Nephron (organoid): ENCODE measurements at regions not wholly inside any gene's neighbourhood (a gene's known extent, or its start where the extent isn't known, plus 50 kb on each side); places are given as distances from the start of the nearest gene placed in this dataset.
A peak's percentile ranks its signal among the peaks of the same experiment; 100 is the strongest.

ENCODE experiments used
- H3K27ac Mint-ChIP-seq, 3 experiments: 2 replicates each; pipeline ENCODE4 v1.8.0; 2020; ENCODE audit warnings: mixed read lengths in 3 of 3, mild to moderate bottlenecking in 2 of 3, moderate library complexity in 1 of 3
- H3K27me3 Mint-ChIP-seq: 2 replicates; pipeline ENCODE4 v1.8.0; 2021; ENCODE audit warnings: low read depth, mild to moderate bottlenecking, moderate library complexity, mixed read lengths
- H3K36me3 Mint-ChIP-seq: 2 replicates; pipeline ENCODE4 v1.8.0; 2020; ENCODE audit warnings: low read depth, mixed read lengths
- H3K4me1 Mint-ChIP-seq: 2 replicates; pipeline ENCODE4 v1.8.0; 2020; ENCODE audit warnings: mixed read lengths
- H3K4me3 Mint-ChIP-seq, 3 experiments: 2 replicates each; pipeline ENCODE4 v1.8.0; 2020; ENCODE audit warnings: mild to moderate bottlenecking in 3 of 3, mixed read lengths in 3 of 3, moderate library complexity in 2 of 3
- H3K9me3 Mint-ChIP-seq: 2 replicates; pipeline ENCODE4 v1.8.0; 2020; ENCODE audit warnings: mixed read lengths
- CTCF ChIP-seq, 3 experiments: fragments of 200-600 bp; sonication (generic); IDR thresholded peaks; one replicate each; pipeline ENCODE4 v1.5.0; 2021; ENCODE audit warnings: antibody characterized with exemption in 3 of 3; ENCODE audit not compliant: unreplicated experiment in 3 of 3

- TF ChIP-seq CTCF (IDR thresholded peaks at IDR 0.05; ENCODE audit: unreplicated experiment in 3 of 3), result no peak
- no peaks in the 10 kb centered on the region for H3K9me3 Mint-ChIP-seq
- H3K36me3 Mint-ChIP-seq, result no peaks in the 10 kb centered on the region
- no peaks in the 10 kb centered on the region for H3K27me3 Mint-ChIP-seq
- H3K27ac Mint-ChIP-seq, result no peak overlapping the region
- no peak overlapping the region for H3K4me3 Mint-ChIP-seq
- H3K4me1 Mint-ChIP-seq, result peaks cover 17% of the 10 kb centered on the region
Measured at GRCh38 chr13:74771964-74772363, 637.8 kb upstream of the KLF12 start.

GRCh38 chr13:74770361-74770760 lies 636.2 kb upstream of the KLF12 start:
- peaks cover 17% of the 10 kb centered on the region for H3K4me1 Mint-ChIP-seq
- no peaks in the 10 kb centered on the region for H3K9me3 Mint-ChIP-seq
- H3K4me3 Mint-ChIP-seq, result no peak overlapping the region
- no peak overlapping the region for H3K27ac Mint-ChIP-seq
- TF ChIP-seq CTCF (IDR thresholded peaks at IDR 0.05; ENCODE audit: unreplicated experiment in 3 of 3), result no peak
- H3K27me3 Mint-ChIP-seq, result no peaks in the 10 kb centered on the region
- no peaks in the 10 kb centered on the region for H3K36me3 Mint-ChIP-seq

- Mint-ChIP-seq H3K27me3 (no peaks in the 10 kb centered on the region), H3K4me1 (peaks cover 17% of the 10 kb centered on the region), H3K9me3 (no peaks in the 10 kb centered on the region), H3K36me3 (no peaks in the 10 kb centered on the region), H3K4me3 (no peak overlapping the region), H3K27ac (no peak overlapping the region)
- TF ChIP-seq CTCF (IDR thresholded peaks at IDR 0.05; ENCODE audit: unreplicated experiment in 3 of 3), result no peak
Measured at GRCh38 chr13:74769333-74769732, 635.1 kb upstream of the KLF12 start.

GRCh38 chr13:74768521-74769085 lies 634.4 kb upstream of the KLF12 start:
- no peak for TF ChIP-seq CTCF (IDR thresholded peaks at IDR 0.05; ENCODE audit: unreplicated experiment in 3 of 3)
- Mint-ChIP-seq H3K27me3 (no peaks in the 10 kb centered on the region), H3K27ac (peak overlapping the region; percentile 12 to 51 (median 43)), H3K36me3 (no peaks in the 10 kb centered on the region), H3K9me3 (no peaks in the 10 kb centered on the region), H3K4me1 (peaks cover 17% of the 10 kb centered on the region), H3K4me3 (no peak overlapping the region)

DNA sequence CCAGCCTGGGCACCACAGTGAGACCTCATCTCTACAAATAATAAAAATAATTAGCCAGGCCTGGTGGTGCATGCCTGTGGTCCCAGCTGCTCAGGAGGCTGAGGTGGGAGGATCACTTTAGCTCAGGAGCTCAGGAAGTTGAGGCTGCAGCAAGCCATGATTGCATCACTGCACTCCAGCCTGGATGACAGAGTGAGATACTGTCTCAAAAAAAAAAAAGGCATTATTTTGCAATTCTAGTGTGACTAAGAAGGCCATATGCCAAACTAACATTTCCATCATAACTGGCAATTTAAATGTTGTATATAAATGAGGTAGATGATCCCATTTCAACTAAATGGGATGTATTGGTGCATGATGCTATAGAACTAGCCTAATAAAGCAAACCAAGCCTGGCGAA lies 632.8 kb upstream of the KLF12 start:
- TF ChIP-seq CTCF (IDR thresholded peaks at IDR 0.05; ENCODE audit: unreplicated experiment in 3 of 3), result no peak
- H3K36me3 Mint-ChIP-seq, result no peaks in the 10 kb centered on the region
- H3K9me3 Mint-ChIP-seq, result no peaks in the 10 kb centered on the region
- no peak overlapping the region for H3K27ac Mint-ChIP-seq
- no peak overlapping the region for H3K4me3 Mint-ChIP-seq
- H3K27me3 Mint-ChIP-seq, result no peaks in the 10 kb centered on the region
- H3K4me1 Mint-ChIP-seq, result peaks cover 23% of the 10 kb centered on the region

DNA sequence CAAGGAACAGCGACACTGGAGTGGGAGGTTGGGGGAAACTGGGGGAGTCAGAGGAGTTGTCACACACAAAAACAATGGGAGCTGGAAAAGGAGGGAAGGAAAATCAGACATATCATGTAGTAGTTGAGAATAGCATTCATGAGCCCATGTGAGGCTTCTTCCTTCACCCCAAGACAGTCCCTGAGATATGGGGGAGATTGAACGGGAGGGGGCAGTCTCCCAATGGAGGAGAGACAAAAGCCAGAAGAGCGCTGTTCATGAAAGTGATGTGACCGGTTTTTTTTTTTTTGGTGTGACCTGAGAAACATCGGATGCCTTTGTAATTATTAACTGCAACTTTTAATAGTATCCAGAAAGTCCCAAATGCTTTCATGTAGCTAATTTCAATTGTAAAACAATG lies 631.8 kb upstream of the KLF12 start:
- H3K36me3 Mint-ChIP-seq, result no peaks in the 10 kb centered on the region
- no peak overlapping the region for H3K4me3 Mint-ChIP-seq
- no peaks in the 10 kb centered on the region for H3K9me3 Mint-ChIP-seq
- H3K27me3 Mint-ChIP-seq, result no peaks in the 10 kb centered on the region
- TF ChIP-seq CTCF (IDR thresholded peaks at IDR 0.05; ENCODE audit: unreplicated experiment in 3 of 3), result no peak
- H3K27ac Mint-ChIP-seq, result no peak overlapping the region
- peaks cover 31% of the 10 kb centered on the region for H3K4me1 Mint-ChIP-seq
